MM.1S (cell line): ENCODE measurements at regions not wholly inside any gene's neighbourhood (a gene's known extent, or its start where the extent isn't known, plus 50 kb on each side); places are given as distances from the start of the nearest gene placed in this dataset.

Experiments used
- CTCF ChIP-seq: fragments of 300-600 bp; sonication (generic); IDR thresholded peaks from 2 replicates; pipeline ENCODE4 v1.5.1; 2016; ENCODE audit warnings: antibody characterized with exemption, low read length, mixed read lengths
- EZH2 ChIP-seq: fragments of 300-600 bp; sonication (generic); optimal IDR thresholded peaks from 2 replicates; pipeline ENCODE3; 2017; ENCODE audit warnings: low read depth, mild to moderate bottlenecking, antibody characterized with exemption, low read length, mixed read lengths

GRCh38 chr1:219541946-219542345 lies 71.0 kb downstream of the ZC3H11B start:
- no peak for TF ChIP-seq CTCF
- no peak for TF ChIP-seq EZH2
